IPS-20b (cell line): ENCODE measurements at regions not wholly inside any gene's neighbourhood (a gene's known extent, or its start where the extent isn't known, plus 50 kb on each side); places are given as distances from the start of the nearest gene placed in this dataset.

Source experiments
- H3K27ac ChIP-seq: one replicate; pipeline ENCODE4 v1.5.1; 2013; ENCODE audit warnings: low read length
- H3K27me3 ChIP-seq: 2 replicates; pipeline ENCODE4 v1.6.1; 2013; ENCODE audit warnings: mild to moderate bottlenecking, low read length, inconsistent platforms; ENCODE audit not compliant: insufficient read depth
- H3K36me3 ChIP-seq: 2 replicates; pipeline ENCODE4 v1.6.1; 2013; ENCODE audit warnings: low read depth, mild to moderate bottlenecking, inconsistent platforms, low read length, moderate library complexity; ENCODE audit not compliant: insufficient read depth
- H3K4me1 ChIP-seq: 2 replicates; pipeline ENCODE4 v1.6.1; 2013; ENCODE audit warnings: mild to moderate bottlenecking, control low read depth, inconsistent platforms, low read length, moderate library complexity; ENCODE audit not compliant: insufficient read depth
- H3K4me3 ChIP-seq: 2 replicates; pipeline ENCODE4 v1.5.1; 2013; ENCODE audit warnings: mild to moderate bottlenecking, low read length, inconsistent platforms
- H3K9ac ChIP-seq: 2 replicates; pipeline ENCODE4 v1.6.1; 2013; ENCODE audit warnings: low read depth, mild to moderate bottlenecking, inconsistent platforms, low read length, moderate library complexity
- H3K9me3 ChIP-seq: 2 replicates; pipeline ENCODE4 v1.6.1; 2013; ENCODE audit warnings: mild to moderate bottlenecking, low read depth, low read length, inconsistent platforms; ENCODE audit not compliant: insufficient read depth

- no peak overlapping the region for H3K27ac ChIP-seq
- no peaks in the 10 kb centered on the region for H3K9me3 ChIP-seq
- H3K9ac ChIP-seq, result 0 out of 2 replicates have a peak overlapping the region, but pooled peaks have one; percentile 1
- peaks cover 21% of the 10 kb centered on the region; the same call in 1 of the 2 replicates for H3K4me1 ChIP-seq
- peak overlapping the region; percentile 74 for H3K4me3 ChIP-seq
- peaks cover 63% of the 10 kb centered on the region for H3K27me3 ChIP-seq
- no peaks in the 10 kb centered on the region for H3K36me3 ChIP-seq
Observed at GRCh38 chr14:54220071-54220703, 176.6 kb upstream of the CDKN3 start.

GRCh38 chr14:54220704-54221431 is 175.9 kb upstream of the CDKN3 start:
- Histone ChIP-seq H3K9ac (0 out of 2 replicates have a peak overlapping the region, but pooled peaks have one; percentile 1), H3K27ac (no peak overlapping the region), H3K4me3 (peak overlapping the region; percentile 74), H3K4me1 (peaks cover 21% of the 10 kb centered on the region; the same call in 1 of the 2 replicates), H3K9me3 (no peaks in the 10 kb centered on the region), H3K36me3 (no peaks in the 10 kb centered on the region), H3K27me3 (peaks cover 63% of the 10 kb centered on the region)

- H3K36me3 ChIP-seq, result no peaks in the 10 kb centered on the region
- H3K4me3 ChIP-seq, result no peak overlapping the region
- H3K9ac ChIP-seq, result no peak overlapping the region
- no peak overlapping the region for H3K27ac ChIP-seq
- H3K27me3 ChIP-seq, result peaks cover 63% of the 10 kb centered on the region
- no peaks in the 10 kb centered on the region for H3K9me3 ChIP-seq
- peaks cover 21% of the 10 kb centered on the region; the same call in 1 of the 2 replicates for H3K4me1 ChIP-seq
Observed at GRCh38 chr14:54221432-54221803, 175.4 kb upstream of the CDKN3 start.

GRCh38 chr14:54221971-54222370 is 174.8 kb upstream of the CDKN3 start:
- H3K27me3 ChIP-seq, result peaks cover 63% of the 10 kb centered on the region
- H3K9me3 ChIP-seq, result no peaks in the 10 kb centered on the region
- peaks cover 21% of the 10 kb centered on the region; the same call in 1 of the 2 replicates for H3K4me1 ChIP-seq
- no peak overlapping the region for H3K27ac ChIP-seq
- no peaks in the 10 kb centered on the region for H3K36me3 ChIP-seq
- H3K4me3 ChIP-seq, result no peak overlapping the region
- no peak overlapping the region for H3K9ac ChIP-seq

- no peak overlapping the region for H3K4me3 ChIP-seq
- peaks cover 21% of the 10 kb centered on the region; the same call in 1 of the 2 replicates for H3K4me1 ChIP-seq
- H3K9me3 ChIP-seq, result no peaks in the 10 kb centered on the region
- H3K27me3 ChIP-seq, result peaks cover 50% of the 10 kb centered on the region
- no peaks in the 10 kb centered on the region for H3K36me3 ChIP-seq
- H3K9ac ChIP-seq, result no peak overlapping the region
- H3K27ac ChIP-seq, result no peak overlapping the region
Observed at GRCh38 chr14:54223831-54224402, 172.9 kb upstream of the CDKN3 start.

- H3K27me3 ChIP-seq, result peaks cover 34% of the 10 kb centered on the region
- H3K27ac ChIP-seq, result no peak overlapping the region
- H3K4me1 ChIP-seq, result peaks cover 14% of the 10 kb centered on the region; the same call in 1 of the 2 replicates
- H3K9me3 ChIP-seq, result no peaks in the 10 kb centered on the region
- no peak overlapping the region for H3K9ac ChIP-seq
- no peaks in the 10 kb centered on the region for H3K36me3 ChIP-seq
- H3K4me3 ChIP-seq, result no peak overlapping the region
Observed at GRCh38 chr14:54225457-54226060, 171.2 kb upstream of the CDKN3 start.

GRCh38 chr14:54226103-54226502 is 170.7 kb upstream of the CDKN3 start:
- peaks cover 9% of the 10 kb centered on the region; the same call in 1 of the 2 replicates for H3K4me1 ChIP-seq
- H3K36me3 ChIP-seq, result no peaks in the 10 kb centered on the region
- H3K9me3 ChIP-seq, result no peaks in the 10 kb centered on the region
- H3K27me3 ChIP-seq, result peaks cover 28% of the 10 kb centered on the region
- H3K9ac ChIP-seq, result no peak overlapping the region
- no peak overlapping the region for H3K4me3 ChIP-seq
- H3K27ac ChIP-seq, result no peak overlapping the region

GRCh38 chr14:54226558-54226957 is 170.2 kb upstream of the CDKN3 start:
- H3K27me3 ChIP-seq, result peaks cover 24% of the 10 kb centered on the region
- no peaks in the 10 kb centered on the region for H3K9me3 ChIP-seq
- H3K4me1 ChIP-seq, result peaks cover 8% of the 10 kb centered on the region; the same call in 1 of the 2 replicates
- no peak overlapping the region for H3K4me3 ChIP-seq
- H3K36me3 ChIP-seq, result no peaks in the 10 kb centered on the region
- H3K27ac ChIP-seq, result no peak overlapping the region
- H3K9ac ChIP-seq, result no peak overlapping the region

GRCh38 chr14:54229136-54229535 is 167.7 kb upstream of the CDKN3 start:
- no peak overlapping the region for H3K27ac ChIP-seq
- no peak overlapping the region for H3K4me3 ChIP-seq
- H3K36me3 ChIP-seq, result no peaks in the 10 kb centered on the region
- no peaks in the 10 kb centered on the region for H3K27me3 ChIP-seq
- H3K4me1 ChIP-seq, result no peaks in the 10 kb centered on the region
- H3K9me3 ChIP-seq, result peaks cover 8% of the 10 kb centered on the region
- H3K9ac ChIP-seq, result no peak overlapping the region

GRCh38 chr14:54230645-54231044 is 166.2 kb upstream of the CDKN3 start:
- no peaks in the 10 kb centered on the region for H3K36me3 ChIP-seq
- H3K27ac ChIP-seq, result no peak overlapping the region
- H3K27me3 ChIP-seq, result no peaks in the 10 kb centered on the region
- H3K4me1 ChIP-seq, result no peaks in the 10 kb centered on the region
- no peak overlapping the region for H3K4me3 ChIP-seq
- H3K9me3 ChIP-seq, result peaks cover 8% of the 10 kb centered on the region
- no peak overlapping the region for H3K9ac ChIP-seq

GRCh38 chr14:54232735-54233134 is 164.1 kb upstream of the CDKN3 start:
- no peaks in the 10 kb centered on the region for H3K27me3 ChIP-seq

More at GRCh38 chr14:54232735-54233134, 164.1 kb upstream of the CDKN3 start:
- Histone ChIP-seq H3K36me3 (no peaks in the 10 kb centered on the region), H3K4me3 (no peak overlapping the region), H3K4me1 (no peaks in the 10 kb centered on the region), H3K27ac (no peak overlapping the region), H3K9me3 (peaks cover 8% of the 10 kb centered on the region), H3K9ac (no peak overlapping the region)
